H1 (cell line): ENCODE measurements at regions not wholly inside any gene's neighbourhood (a gene's known extent, or its start where the extent isn't known, plus 50 kb on each side); places are given as distances from the start of the nearest gene placed in this dataset.

Source experiments
- CTCF ChIP-seq, 3 experiments: IDR thresholded peaks; 1 replicate in 2 of 3; 2 replicates in 1 of 3; pipeline versions ENCODE4 v1.5.1 to v1.6.1; 2011; ENCODE audit warnings: low read length in 3 of 3, mild to moderate bottlenecking in 3 of 3, inconsistent platforms in 2 of 3, low read depth in 1 of 3, moderate library complexity in 1 of 3; ENCODE audit not compliant: insufficient read depth in 1 of 3; ENCODE audit errors: control extremely low read depth in 1 of 3
- EZH2 ChIP-seq: fragments of 200-600 bp; sonication (generic); IDR thresholded peaks from 2 replicates; pipeline ENCODE4 v1.7.1; 2012; ENCODE audit warnings: low read depth, mild to moderate bottlenecking, moderate library complexity, low read length, inconsistent platforms; ENCODE audit not compliant: severe bottlenecking
- GTF2F1 ChIP-seq: IDR thresholded peaks from 2 replicates; pipeline ENCODE4 v1.6.1; 2012; ENCODE audit warnings: low read depth, low read length, improper control_type of control experiment, borderline replicate concordance
- JUND ChIP-seq: IDR thresholded peaks from 2 replicates; pipeline ENCODE4 v1.6.1; 2011; ENCODE audit warnings: mild to moderate bottlenecking, improper control_type of control experiment, low read length
- MAX ChIP-seq: IDR thresholded peaks from 2 replicates; pipeline ENCODE4 v1.6.1; 2012; ENCODE audit warnings: inconsistent platforms
- POLR2AphosphoS5 ChIP-seq: IDR thresholded peaks from 2 replicates; pipeline ENCODE4 v1.6.1; 2011; ENCODE audit warnings: low read depth, low read length
- RBBP5 ChIP-seq: IDR thresholded peaks from 2 replicates; pipeline ENCODE4 v1.7.1; 2012; ENCODE audit warnings: low read depth, mild to moderate bottlenecking, inconsistent platforms, low read length, moderate library complexity, borderline replicate concordance
- RFX5 ChIP-seq: IDR thresholded peaks from 2 replicates; pipeline ENCODE4 v1.6.1; 2011; ENCODE audit warnings: low read depth, low read length, improper control_type of control experiment, borderline replicate concordance
- SIN3A ChIP-seq, 2 experiments: IDR thresholded peaks in 1 of 2; conservative IDR thresholded peaks in 1 of 2; 2 replicates each; pipeline ENCODE4 v1.6.1; 2011 to 2012; ENCODE audit warnings: low read length in 2 of 2, improper control_type of control experiment in 1 of 2, low read depth in 1 of 2, mild to moderate bottlenecking in 1 of 2
- TEAD4 ChIP-seq: IDR thresholded peaks from 2 replicates; pipeline ENCODE4 v1.6.1; 2012; ENCODE audit warnings: low read depth, low read length, inconsistent platforms, mixed read lengths
- YY1 ChIP-seq: IDR thresholded peaks from 2 replicates; pipeline ENCODE4 v1.6.1; 2011; ENCODE audit warnings: low read depth, mild to moderate bottlenecking, low read length

- TF ChIP-seq RFX5: no peak
- no peak for TF ChIP-seq CTCF (IDR thresholded peaks at IDR 0.05; ENCODE audit: control extremely low read depth in 1 of 3, insufficient read depth in 1 of 3, low read depth in 1 of 3, low read length in 3 of 3)
- TF ChIP-seq EZH2: no peak
- no peak for TF ChIP-seq TEAD4
- no peak for TF ChIP-seq MAX
- no peak for TF ChIP-seq YY1
- no peak for TF ChIP-seq GTF2F1
- TF ChIP-seq POLR2AphosphoS5: no peak
- no peak for TF ChIP-seq JUND
- no peak for TF ChIP-seq RBBP5
- no peak for TF ChIP-seq SIN3A (conservative IDR thresholded peaks at IDR 0.05 in 1 of 2, IDR thresholded peaks at IDR 0.05 in 1 of 2; ENCODE audit: low read depth in 1 of 2, low read length in 2 of 2)
Observed at GRCh38 chr16:64493709-64494108, 628.2 kb downstream of the CDH11 start.
